GM12878 (cell line): ENCODE measurements at regions not wholly inside any gene's neighbourhood (a gene's known extent, or its start where the extent isn't known, plus 50 kb on each side); places are given as distances from the start of the nearest gene placed in this dataset.
"Not testable (repeated sequence)": the region's sequence is repeated elsewhere in the genome, so short reads cannot be mapped to it uniquely, and the experiment has no call there.

Experiments used
- ATAC-seq: fragments of 200-7000 bp; cut with Tn5 transposase; 3 replicates; pipeline ENCODE4 v1.9.1; 2020; ENCODE audit warnings: mild to moderate bottlenecking, moderate library complexity
- BruUV-seq: library from RNA; stranded (reverse); fragments of 400-500 nt; replicated peaks from 2 replicates; lab custom pipeline; 2021; lab: Mats Ljungman, UMichigan
- CTCF ChIA-PET: fragments of 300-600 bp; sonication (Branson Sonifier 250); formaldehyde crosslinking; extraction: SDS; loops from one replicate; lab custom pipeline; 2021; ENCODE audit warnings: inconsistent platforms; lab: Yijun Ruan, JAX
- POLR2A ChIA-PET: fragments of 350-600 bp; formaldehyde crosslinking; extraction: SDS; loops from one replicate; lab custom pipeline; 2021; ENCODE audit warnings: inconsistent platforms; lab: Charles Lee
- RAD21 ChIA-PET: fragments of 300-600 bp; sonication (Branson Sonifier 250); formaldehyde crosslinking; loops from one replicate; lab custom pipeline; 2023; ENCODE audit warnings: antibody characterized with exemption; ENCODE audit not compliant: unreplicated experiment; lab: Charles Lee
- SMC1A ChIA-PET: fragments of 300-600 bp; sonication (Branson Sonifier 250); formaldehyde crosslinking; loops from one replicate; lab custom pipeline; 2023; ENCODE audit not compliant: unreplicated experiment, uncharacterized antibody; lab: Charles Lee
- DNase-seq: peaks from one replicate; pipeline ENCODE4 v3.0.0-alpha.2; 2011; ENCODE audit warnings: low read depth, low spot score
- FAIRE-seq: peaks from 3 replicates; lab custom pipeline; 2011; peaks lifted over from hg19 to GRCh38; lab: Jason Lieb, UNC
- H2AFZ ChIP-seq: 2 replicates; pipeline ENCODE4 v1.6.0; 2011; ENCODE audit warnings: low read depth, low read length, control low read depth; ENCODE audit not compliant: control insufficient read depth
- H3K27ac ChIP-seq: 2 replicates; pipeline ENCODE4 v1.5.1; 2011; ENCODE audit warnings: control low read depth; ENCODE audit not compliant: control insufficient read depth, insufficient read depth
- H3K27me3 ChIP-seq, 2 experiments: replicated peaks in 1 of 2; 2 replicates each; pipeline versions ENCODE4 v1.6.0 to v1.6.1; 2011; ENCODE audit warnings: low read length in 1 of 2; ENCODE audit not compliant: control insufficient read depth in 2 of 2, insufficient read depth in 2 of 2
- H3K36me3 ChIP-seq, 2 experiments: 2 replicates each; pipeline ENCODE4 v1.5.1; 2011; ENCODE audit warnings: low read length in 1 of 2; ENCODE audit not compliant: control insufficient read depth in 2 of 2, insufficient read depth in 2 of 2
- H3K4me1 ChIP-seq: 2 replicates; pipeline ENCODE4 v1.6.1; 2011; ENCODE audit warnings: mild to moderate bottlenecking, low read length, moderate library complexity, mixed read lengths; ENCODE audit not compliant: control insufficient read depth, insufficient read depth
- H3K4me2 ChIP-seq: 2 replicates; pipeline ENCODE4 v1.6.0; 2011; ENCODE audit warnings: control low read depth; ENCODE audit not compliant: control insufficient read depth, insufficient read depth
- H3K4me3 ChIP-seq: fragments of 200-600 bp; sonication (generic); 2 replicates; pipeline ENCODE4 v1.5.1; 2016
- H3K79me2 ChIP-seq: 2 replicates; pipeline ENCODE4 v1.6.0; 2011; ENCODE audit warnings: low read length; ENCODE audit not compliant: control insufficient read depth, insufficient read depth
- H3K9ac ChIP-seq: 2 replicates; pipeline ENCODE4 v1.8.0; 2011; ENCODE audit warnings: low read length, control low read depth, mixed read lengths; ENCODE audit not compliant: control insufficient read depth, insufficient read depth
- H3K9me3 ChIP-seq: replicated peaks from 3 replicates; pipeline ENCODE4 v1.5.1; 2011; ENCODE audit warnings: mild to moderate bottlenecking, low read length; ENCODE audit not compliant: control insufficient read depth, insufficient read depth
- H4K20me1 ChIP-seq: 2 replicates; pipeline ENCODE4 v1.6.0; 2011; ENCODE audit not compliant: control insufficient read depth, insufficient read depth
- KLF5 ChIP-seq: fragments of 450-650 bp; IDR thresholded peaks from 2 replicates; pipeline ENCODE4 v1.6.1; 2014; ENCODE audit warnings: mild to moderate bottlenecking; ENCODE audit not compliant: partially characterized antibody
- MTA3 ChIP-seq: IDR thresholded peaks from 2 replicates; pipeline ENCODE4 v1.6.1; 2012; ENCODE audit warnings: low read length, inconsistent platforms, borderline replicate concordance
- WGBS: methylation state at CpG from one replicate; pipeline ENCODE4 v1.1.6; 2016; ENCODE audit warnings: low lambda C conversion rate; ENCODE audit not compliant: insufficient replicate concordance, insufficient coverage; ENCODE audit errors: missing lambda C conversion rate; 5-methylcytosine and 5-hydroxymethylcytosine counted together
- in situ Hi-C: fragments of 300-500 bp; cut with MboI; formaldehyde crosslinking; loops from 9 replicates; pipeline ENCODE4 v1.14.3; 2018; ENCODE audit warnings: mixed read lengths
- intact Hi-C: fragments of 100-400 bp; cut with micrococcal nuclease; formaldehyde crosslinking; loops from one replicate; pipeline ENCODE4 v1.14.2; 2022; ENCODE audit not compliant: unreplicated experiment
- TF ChIP-seq, protein P1 (sequence below), 3 experiments: IDR thresholded peaks in 2 of 3; conservative IDR thresholded peaks in 1 of 3; 2 replicates each; pipeline ENCODE4 v1.5.1; 2011; ENCODE audit warnings: low read depth in 3 of 3, low read length in 3 of 3, mild to moderate bottlenecking in 3 of 3, control low read depth in 2 of 3, moderate library complexity in 2 of 3, inconsistent platforms in 1 of 3, mixed read lengths in 1 of 3; ENCODE audit not compliant: control insufficient read depth in 2 of 3, insufficient read depth in 1 of 3; ENCODE audit errors: extremely low read depth in 1 of 3

DNA sequence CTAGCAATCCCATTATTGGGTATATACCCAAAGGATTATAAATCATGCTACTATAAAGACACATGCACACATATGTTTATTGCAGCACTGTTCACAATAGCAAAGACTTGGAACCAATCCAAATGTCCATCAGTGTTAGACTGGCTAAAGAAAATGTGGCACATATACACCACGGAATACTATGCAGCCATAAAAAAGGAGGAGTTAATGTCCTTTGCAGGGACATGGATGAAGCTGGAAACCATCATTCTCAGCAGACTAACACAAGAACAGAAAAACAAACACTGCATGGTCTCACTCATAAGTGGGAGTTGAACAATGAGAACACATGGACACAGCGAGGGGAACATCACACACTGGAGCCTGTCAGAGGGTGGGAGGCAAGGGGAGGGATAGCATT lies 113.4 kb upstream of the HEY2 start:
- BruUV-seq, intact Hi-C loops, POLR2A ChIA-PET, CTCF ChIA-PET, SMC1A ChIA-PET, H4K20me1 ChIP-seq, H2AFZ ChIP-seq, H3K9me3 ChIP-seq, RAD21 ChIA-PET, H3K27ac ChIP-seq, DNase-seq, H3K27me3 ChIP-seq, ATAC-seq, in situ Hi-C loops, H3K79me2 ChIP-seq, FAIRE-seq, H3K36me3 ChIP-seq, H3K4me2 ChIP-seq, H3K4me1 ChIP-seq, H3K4me3 ChIP-seq, H3K9ac ChIP-seq: not testable (repeated sequence)
- 4% methylated on average over 2 of the region's 2 CpGs for WGBS

DNA sequence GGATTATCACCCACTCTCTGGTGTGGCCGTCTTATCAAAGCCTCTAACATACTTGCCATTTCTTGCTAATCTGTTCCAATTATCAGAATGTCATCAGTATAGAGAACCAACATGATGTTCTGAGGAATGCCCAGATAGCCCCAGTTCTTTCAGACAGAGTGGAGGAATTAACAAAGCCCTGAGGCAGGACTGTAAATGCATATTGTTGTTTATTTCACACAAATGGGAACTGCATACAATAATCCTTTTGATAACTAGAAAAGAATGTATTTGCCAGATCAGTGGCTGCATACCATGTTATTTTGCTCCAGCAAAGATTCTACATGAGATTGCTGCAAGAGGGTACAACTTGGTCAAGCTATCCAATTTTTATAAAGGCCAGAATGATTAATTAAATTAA lies 112.8 kb upstream of the HEY2 start:
- FAIRE-seq: no peak
- ChIA-PET RAD21 (no interaction called here), POLR2A (no interaction called here), CTCF (no interaction called here), SMC1A (no interaction called here)
- H3K27ac ChIP-seq: no peak overlapping the region
- in situ Hi-C loops: no loop called here
- no peak overlapping the region for H3K9ac ChIP-seq
- WGBS: 72% methylated on average over 1 of the region's 1 CpG
- H3K27me3 ChIP-seq: peaks cover 0 to 3% of the 10 kb centered on the region in 2 experiments; a peak in 2 of 4 replicates
- no peaks in the 10 kb centered on the region for H3K79me2 ChIP-seq
- no peaks in the 10 kb centered on the region for H3K36me3 ChIP-seq
- no peaks in the 10 kb centered on the region for H4K20me1 ChIP-seq
- H3K4me1 ChIP-seq: no peaks in the 10 kb centered on the region
- H3K4me2 ChIP-seq: no peak overlapping the region
- no peak for TF ChIP-seq KLF5
- TF ChIP-seq, protein P1, sequence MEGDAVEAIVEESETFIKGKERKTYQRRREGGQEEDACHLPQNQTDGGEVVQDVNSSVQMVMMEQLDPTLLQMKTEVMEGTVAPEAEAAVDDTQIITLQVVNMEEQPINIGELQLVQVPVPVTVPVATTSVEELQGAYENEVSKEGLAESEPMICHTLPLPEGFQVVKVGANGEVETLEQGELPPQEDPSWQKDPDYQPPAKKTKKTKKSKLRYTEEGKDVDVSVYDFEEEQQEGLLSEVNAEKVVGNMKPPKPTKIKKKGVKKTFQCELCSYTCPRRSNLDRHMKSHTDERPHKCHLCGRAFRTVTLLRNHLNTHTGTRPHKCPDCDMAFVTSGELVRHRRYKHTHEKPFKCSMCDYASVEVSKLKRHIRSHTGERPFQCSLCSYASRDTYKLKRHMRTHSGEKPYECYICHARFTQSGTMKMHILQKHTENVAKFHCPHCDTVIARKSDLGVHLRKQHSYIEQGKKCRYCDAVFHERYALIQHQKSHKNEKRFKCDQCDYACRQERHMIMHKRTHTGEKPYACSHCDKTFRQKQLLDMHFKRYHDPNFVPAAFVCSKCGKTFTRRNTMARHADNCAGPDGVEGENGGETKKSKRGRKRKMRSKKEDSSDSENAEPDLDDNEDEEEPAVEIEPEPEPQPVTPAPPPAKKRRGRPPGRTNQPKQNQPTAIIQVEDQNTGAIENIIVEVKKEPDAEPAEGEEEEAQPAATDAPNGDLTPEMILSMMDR (IDR thresholded peaks at IDR 0.05 in 2 of 3, conservative IDR thresholded peaks at IDR 0.05 in 1 of 3; ENCODE audit: control insufficient read depth in 2 of 3, extremely low read depth in 1 of 3, insufficient read depth in 1 of 3, low read depth in 3 of 3, low read length in 3 of 3): no peak
- no peak for TF ChIP-seq MTA3
- BruUV-seq: no TSS peak
- intact Hi-C loops: no loop called here
- H3K9me3 ChIP-seq: no peaks in the 10 kb centered on the region
- no peak for ATAC-seq
- no peak overlapping the region for H3K4me3 ChIP-seq
- H2AFZ ChIP-seq: no peak overlapping the region
- no peak for DNase-seq
